Gastroesophageal sphincter (tissue), 3 donors: ENCODE measurements at regions not wholly inside any gene's neighbourhood (a gene's known extent, or its start where the extent isn't known, plus 50 kb on each side); places are given as distances from the start of the nearest gene placed in this dataset.

Experiments
- CTCF ChIP-seq, 4 experiments: fragments of 200-600 bp in 2 of 4; fragments of 450-650 bp in 2 of 4; sonication (generic) in 1 of 4; IDR thresholded peaks; one replicate each; pipeline ENCODE4 v1.5.1; 2017 to 2019; ENCODE audit warnings: antibody characterized with exemption in 4 of 4, mild to moderate bottlenecking in 2 of 4, moderate library complexity in 2 of 4
- EP300 ChIP-seq: sonication (generic); formaldehyde crosslinking; IDR thresholded peaks from one replicate; pipeline ENCODE4 v1.6.1; 2017; ENCODE audit warnings: antibody characterized with exemption, mild to moderate bottlenecking

- no peak for TF ChIP-seq EP300
- TF ChIP-seq CTCF (IDR thresholded peaks at IDR 0.05) = no peak
These were observed 1061.6 kb downstream of the JRKL start for GRCh38 chr11:97451441-97451840.
